ENCODE measurements at regions not wholly inside any gene's neighbourhood (a gene's known extent, or its start where the extent isn't known, plus 50 kb on each side); places are given as distances from the start of the nearest gene placed in this dataset.

GRCh38 chr12:24378548-24379407 is 429.3 kb upstream of the SOX5 start (continued):
- no peak for TF ChIP-seq THRB (CRISPR knock-in tag; conservative IDR thresholded peaks at IDR 0.05)

GRCh38 chr12:24374452-24374851 is 425.0 kb upstream of the SOX5 start:
- DNase-seq (ENCODE audit: extremely low read depth in 1 of 4, low spot score in 3 of 4) (no peak), ATAC-seq (no peak), FAIRE-seq (no peak)
- no peaks in the 10 kb centered on the region for H3K4me1 ChIP-seq (replicated peaks in 1 of 2; ENCODE audit: control insufficient read depth in 2 of 2, insufficient read depth in 2 of 2, low read length in 2 of 2)
- H4K20me1 ChIP-seq (replicated peaks; ENCODE audit: control insufficient read depth, insufficient read depth, low read length), result no peaks in the 10 kb centered on the region; the same call in 1 of the 2 replicates
- no peak overlapping the region for H3K4me3 ChIP-seq
- no peak overlapping the region for H3K4me2 ChIP-seq (ENCODE audit: insufficient read depth, low read length)
- no peak overlapping the region for H3K27ac ChIP-seq (ENCODE audit: extremely low read depth, low read depth, low read length)
- no peaks in the 10 kb centered on the region for H3K9me1 ChIP-seq (ENCODE audit: control insufficient read depth, insufficient read depth, low read length)
- no peak overlapping the region for H2AFZ ChIP-seq (ENCODE audit: low read depth, low read length)
- intact Hi-C loops (cut with micrococcal nuclease), result no loop called here
- H3K9me3 ChIP-seq (replicated peaks; ENCODE audit: control insufficient read depth, insufficient read depth, low read depth, low read length), result no peaks in the 10 kb centered on the region
- no TSS peak for BruUV-seq (replicated peaks)
- no peaks in the 10 kb centered on the region for H3K36me3 ChIP-seq (ENCODE audit: control insufficient read depth, insufficient read depth, low read length)
- CTCF ChIA-PET (ENCODE audit: low intra/inter-chr PET ratio), result no interaction called here
- in situ Hi-C loops (cut with MboI), result no loop called here
- H3K27me3 ChIP-seq (ENCODE audit: control insufficient read depth in 2 of 2, insufficient read depth in 2 of 2, low read length in 2 of 2), result peaks cover 0 to 4% of the 10 kb centered on the region in 2 experiments; a peak in 1 of 5 replicates
- POLR2A ChIA-PET, result no interaction called here
- no peak overlapping the region for H3K9ac ChIP-seq (ENCODE audit: insufficient read depth in 1 of 2, low read depth in 2 of 2, low read length in 2 of 2)
- H3K79me2 ChIP-seq (ENCODE audit: control insufficient read depth, insufficient read depth, low read length), result no peaks in the 10 kb centered on the region
- TF ChIP-seq ZMIZ1 (IDR thresholded peaks at IDR 0.05; ENCODE audit: low read depth in 2 of 2, low read length in 2 of 2) (no peak), SP2 (IDR thresholded peaks at IDR 0.05; ENCODE audit: extremely low read depth, low read depth, low read length, poor library complexity, severe bottlenecking) (no peak), E2F6 (IDR thresholded peaks at IDR 0.05; ENCODE audit: borderline replicate concordance in 1 of 2, extremely low read depth in 1 of 2, insufficient read depth in 1 of 2, insufficient read length in 1 of 2, low read depth in 1 of 2, low read length in 1 of 2, poor library complexity in 1 of 2, severe bottlenecking in 1 of 2) (no peak), OTX1 (CRISPR knock-in tag; IDR thresholded peaks at IDR 0.05) (no peak), GTF3C2 (IDR thresholded peaks at IDR 0.05; ENCODE audit: borderline replicate concordance, extremely low read depth, insufficient read length) (no peak), HNRNPL (IDR thresholded peaks at IDR 0.05; ENCODE audit: low read depth, low read length) (no peak)
